Erythroblast (primary cell): ENCODE measurements at regions not wholly inside any gene's neighbourhood (a gene's known extent, or its start where the extent isn't known, plus 50 kb on each side); places are given as distances from the start of the nearest gene placed in this dataset.

Experiments
- GATA1 ChIP-seq: IDR thresholded peaks from 2 replicates; pipeline ENCODE4 v1.6.1; 2011; ENCODE audit warnings: low read depth, mild to moderate bottlenecking, control low read depth, low read length, moderate library complexity
- POLR2A ChIP-seq: IDR thresholded peaks from 2 replicates; pipeline ENCODE4 v1.6.1; 2011; ENCODE audit warnings: mild to moderate bottlenecking, low read length

- TF ChIP-seq POLR2A = no peak
- no peak for TF ChIP-seq GATA1
These were observed 377.3 kb upstream of the RBFOX1 start for GRCh38 chr16:6955303-6955702.
